ENCODE measurements at regions not wholly inside any gene's neighbourhood (a gene's known extent, or its start where the extent isn't known, plus 50 kb on each side); places are given as distances from the start of the nearest gene placed in this dataset.
"Not testable (repeated sequence)": the region's sequence is repeated elsewhere in the genome, so short reads cannot be mapped to it uniquely, and the experiment has no call there.

- no peak for DNase-seq (ENCODE audit: extremely low read depth, low read depth)
- H3K4me3 ChIP-seq (replicated peaks; ENCODE audit: low read depth, low read length) = no peak overlapping the region
Measured at GRCh38 chr16:86078121-86078600, 179.2 kb downstream of the IRF8 start.

GRCh38 chr16:86078711-86079110, 179.7 kb downstream of the IRF8 start:
- not testable (repeated sequence) for DNase-seq (ENCODE audit: extremely low read depth, low read depth); H3K4me3 ChIP-seq (replicated peaks; ENCODE audit: low read depth, low read length)

More at GRCh38 chr16:86078121-86078600, 179.2 kb downstream of the IRF8 start:
- no peak for TF ChIP-seq CTCF (IDR thresholded peaks at IDR 0.05; ENCODE audit: low read depth, low read length, missing control alignments)

GRCh38 chr16:86079255-86079885, 180.4 kb downstream of the IRF8 start:
- no peak overlapping the region for H3K4me3 ChIP-seq (replicated peaks; ENCODE audit: low read depth, low read length)
- no peak for TF ChIP-seq CTCF (IDR thresholded peaks at IDR 0.05; ENCODE audit: low read depth, low read length, missing control alignments)
- DNase-seq (ENCODE audit: extremely low read depth, low read depth) = no peak

- no peak for TF ChIP-seq CTCF (IDR thresholded peaks at IDR 0.05; ENCODE audit: low read depth, low read length, missing control alignments)
- no peak for DNase-seq (ENCODE audit: extremely low read depth, low read depth)
- H3K4me3 ChIP-seq (replicated peaks; ENCODE audit: low read depth, low read length) = no peak overlapping the region
Measured at GRCh38 chr16:86080131-86080875, 181.3 kb downstream of the IRF8 start.

GRCh38 chr16:86080982-86081381, 182.0 kb downstream of the IRF8 start:
- no peak for TF ChIP-seq CTCF (IDR thresholded peaks at IDR 0.05; ENCODE audit: low read depth, low read length, missing control alignments)
- H3K4me3 ChIP-seq (replicated peaks; ENCODE audit: low read depth, low read length) = no peak overlapping the region
- no peak for DNase-seq (ENCODE audit: extremely low read depth, low read depth)

- no peak for TF ChIP-seq CTCF (IDR thresholded peaks at IDR 0.05; ENCODE audit: low read depth, low read length, missing control alignments)
- no peak for DNase-seq (ENCODE audit: extremely low read depth, low read depth)
- no peak overlapping the region for H3K4me3 ChIP-seq (replicated peaks; ENCODE audit: low read depth, low read length)
Measured at GRCh38 chr16:86082418-86083030, 183.6 kb downstream of the IRF8 start.

- H3K4me3 ChIP-seq (replicated peaks; ENCODE audit: low read depth, low read length) = no peak overlapping the region
- no peak for TF ChIP-seq CTCF (IDR thresholded peaks at IDR 0.05; ENCODE audit: low read depth, low read length, missing control alignments)
- DNase-seq (ENCODE audit: extremely low read depth, low read depth) = no peak
Measured at GRCh38 chr16:86083382-86084002, 184.5 kb downstream of the IRF8 start.
